HCT116 (cell line): ENCODE measurements at regions not wholly inside any gene's neighbourhood (a gene's known extent, or its start where the extent isn't known, plus 50 kb on each side); places are given as distances from the start of the nearest gene placed in this dataset.

ENCODE experiments used
- CBX3 ChIP-seq: IDR thresholded peaks from 2 replicates; pipeline ENCODE4 v1.6.1; 2012; ENCODE audit warnings: low read depth
- EZH2 ChIP-seq: fragments of 200-600 bp; sonication (generic); IDR thresholded peaks from 2 replicates; pipeline ENCODE4 v1.6.1; 2017; ENCODE audit warnings: antibody characterized with exemption, mixed run types
- EZH2phosphoT487 ChIP-seq: fragments of 200-600 bp; IDR thresholded peaks from 2 replicates; pipeline ENCODE4 v1.6.1; 2018; ENCODE audit warnings: antibody characterized with exemption, borderline replicate concordance
- POLR2AphosphoS5 ChIP-seq: IDR thresholded peaks from 2 replicates; pipeline ENCODE4 v1.6.1; 2011; ENCODE audit warnings: mild to moderate bottlenecking, low read depth, low read length, moderate library complexity
- RAD21 ChIP-seq: IDR thresholded peaks from 2 replicates; pipeline ENCODE4 v1.6.1; 2012; ENCODE audit warnings: low read depth, mild to moderate bottlenecking
- SP1 ChIP-seq: IDR thresholded peaks from 2 replicates; pipeline ENCODE4 v1.6.1; 2012; ENCODE audit warnings: low read depth
- SRF ChIP-seq: IDR thresholded peaks from 2 replicates; pipeline ENCODE4 v1.6.1; 2012; ENCODE audit warnings: low read depth
- TCF7L2 ChIP-seq: IDR thresholded peaks from 2 replicates; pipeline ENCODE4 v1.7.0; 2011; ENCODE audit warnings: borderline replicate concordance, inconsistent platforms; ENCODE audit not compliant: insufficient read depth, insufficient read length; ENCODE audit errors: extremely low read depth
- YY1 ChIP-seq: IDR thresholded peaks from 2 replicates; pipeline ENCODE4 v1.6.1; 2011; ENCODE audit warnings: low read length, low read depth, moderate library complexity, mild to moderate bottlenecking; ENCODE audit not compliant: insufficient replicate concordance; ENCODE audit errors: extremely low read depth
- ZNF274 ChIP-seq: fragments of 200-500 bp; sonication (Bioruptor generic); IDR thresholded peaks from 2 replicates; pipeline ENCODE4 v1.6.1; 2014; ENCODE audit warnings: mild to moderate bottlenecking, low read depth, low read length, inconsistent platforms
- TF ChIP-seq, protein P1 (sequence below), 3 experiments: fragments of 200-600 bp in 1 of 3; sonication (generic) in 1 of 3; IDR thresholded peaks in 2 of 3; conservative IDR thresholded peaks in 1 of 3; 2 replicates each; pipeline ENCODE4 v1.5.1; 2012 to 2017; ENCODE audit warnings: low read depth in 2 of 3, low read length in 2 of 3, antibody characterized with exemption in 1 of 3, borderline replicate concordance in 1 of 3, control low read depth in 1 of 3, mild to moderate bottlenecking in 1 of 3, mixed read lengths in 1 of 3, mixed run types in 1 of 3, moderate library complexity in 1 of 3; ENCODE audit not compliant: insufficient read depth in 1 of 3
- TF ChIP-seq, protein P2 (sequence below): IDR thresholded peaks from 2 replicates; pipeline ENCODE4 v1.6.1; 2012; ENCODE audit warnings: low read depth
- TF ChIP-seq, protein P3 (sequence below): IDR thresholded peaks from 2 replicates; pipeline ENCODE4 v1.6.1; 2011; ENCODE audit warnings: mild to moderate bottlenecking, low read length, moderate library complexity; ENCODE audit not compliant: insufficient replicate concordance; ENCODE audit errors: extremely low read depth

DNA sequence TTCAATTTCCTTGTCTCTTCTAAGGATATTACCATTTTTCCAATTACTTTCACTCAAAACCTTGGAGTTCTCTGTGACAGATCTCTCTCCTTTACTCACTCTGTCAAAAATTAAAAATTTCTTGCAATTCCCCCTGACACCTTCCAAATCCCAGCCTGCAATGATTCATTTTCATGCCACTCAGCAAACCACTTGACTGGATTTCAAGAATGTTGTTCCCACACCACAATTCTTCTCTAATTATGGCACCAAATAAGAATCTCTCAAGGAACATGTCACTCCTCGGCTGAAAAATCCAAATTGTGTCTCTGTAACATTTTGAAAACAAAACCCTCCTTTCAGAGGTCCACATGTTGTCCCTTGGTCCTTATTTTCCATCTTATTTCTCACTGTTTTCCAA is 438.9 kb upstream of the ZP4 start:
- TF ChIP-seq RAD21 (no peak), EZH2 (no peak), TCF7L2 (no peak), YY1 (no peak), ZNF274 (no peak), POLR2AphosphoS5 (no peak), SP1 (no peak), CBX3 (no peak), EZH2phosphoT487 (no peak), SRF (no peak)
- TF ChIP-seq, protein P1, sequence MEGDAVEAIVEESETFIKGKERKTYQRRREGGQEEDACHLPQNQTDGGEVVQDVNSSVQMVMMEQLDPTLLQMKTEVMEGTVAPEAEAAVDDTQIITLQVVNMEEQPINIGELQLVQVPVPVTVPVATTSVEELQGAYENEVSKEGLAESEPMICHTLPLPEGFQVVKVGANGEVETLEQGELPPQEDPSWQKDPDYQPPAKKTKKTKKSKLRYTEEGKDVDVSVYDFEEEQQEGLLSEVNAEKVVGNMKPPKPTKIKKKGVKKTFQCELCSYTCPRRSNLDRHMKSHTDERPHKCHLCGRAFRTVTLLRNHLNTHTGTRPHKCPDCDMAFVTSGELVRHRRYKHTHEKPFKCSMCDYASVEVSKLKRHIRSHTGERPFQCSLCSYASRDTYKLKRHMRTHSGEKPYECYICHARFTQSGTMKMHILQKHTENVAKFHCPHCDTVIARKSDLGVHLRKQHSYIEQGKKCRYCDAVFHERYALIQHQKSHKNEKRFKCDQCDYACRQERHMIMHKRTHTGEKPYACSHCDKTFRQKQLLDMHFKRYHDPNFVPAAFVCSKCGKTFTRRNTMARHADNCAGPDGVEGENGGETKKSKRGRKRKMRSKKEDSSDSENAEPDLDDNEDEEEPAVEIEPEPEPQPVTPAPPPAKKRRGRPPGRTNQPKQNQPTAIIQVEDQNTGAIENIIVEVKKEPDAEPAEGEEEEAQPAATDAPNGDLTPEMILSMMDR (IDR thresholded peaks at IDR 0.05 in 2 of 3, conservative IDR thresholded peaks at IDR 0.05 in 1 of 3; ENCODE audit: borderline replicate concordance in 1 of 3, insufficient read depth in 1 of 3, low read depth in 2 of 3, low read length in 2 of 3): no peak
- TF ChIP-seq, protein P2, sequence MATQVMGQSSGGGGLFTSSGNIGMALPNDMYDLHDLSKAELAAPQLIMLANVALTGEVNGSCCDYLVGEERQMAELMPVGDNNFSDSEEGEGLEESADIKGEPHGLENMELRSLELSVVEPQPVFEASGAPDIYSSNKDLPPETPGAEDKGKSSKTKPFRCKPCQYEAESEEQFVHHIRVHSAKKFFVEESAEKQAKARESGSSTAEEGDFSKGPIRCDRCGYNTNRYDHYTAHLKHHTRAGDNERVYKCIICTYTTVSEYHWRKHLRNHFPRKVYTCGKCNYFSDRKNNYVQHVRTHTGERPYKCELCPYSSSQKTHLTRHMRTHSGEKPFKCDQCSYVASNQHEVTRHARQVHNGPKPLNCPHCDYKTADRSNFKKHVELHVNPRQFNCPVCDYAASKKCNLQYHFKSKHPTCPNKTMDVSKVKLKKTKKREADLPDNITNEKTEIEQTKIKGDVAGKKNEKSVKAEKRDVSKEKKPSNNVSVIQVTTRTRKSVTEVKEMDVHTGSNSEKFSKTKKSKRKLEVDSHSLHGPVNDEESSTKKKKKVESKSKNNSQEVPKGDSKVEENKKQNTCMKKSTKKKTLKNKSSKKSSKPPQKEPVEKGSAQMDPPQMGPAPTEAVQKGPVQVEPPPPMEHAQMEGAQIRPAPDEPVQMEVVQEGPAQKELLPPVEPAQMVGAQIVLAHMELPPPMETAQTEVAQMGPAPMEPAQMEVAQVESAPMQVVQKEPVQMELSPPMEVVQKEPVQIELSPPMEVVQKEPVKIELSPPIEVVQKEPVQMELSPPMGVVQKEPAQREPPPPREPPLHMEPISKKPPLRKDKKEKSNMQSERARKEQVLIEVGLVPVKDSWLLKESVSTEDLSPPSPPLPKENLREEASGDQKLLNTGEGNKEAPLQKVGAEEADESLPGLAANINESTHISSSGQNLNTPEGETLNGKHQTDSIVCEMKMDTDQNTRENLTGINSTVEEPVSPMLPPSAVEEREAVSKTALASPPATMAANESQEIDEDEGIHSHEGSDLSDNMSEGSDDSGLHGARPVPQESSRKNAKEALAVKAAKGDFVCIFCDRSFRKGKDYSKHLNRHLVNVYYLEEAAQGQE: no peak
- TF ChIP-seq, protein P3, sequence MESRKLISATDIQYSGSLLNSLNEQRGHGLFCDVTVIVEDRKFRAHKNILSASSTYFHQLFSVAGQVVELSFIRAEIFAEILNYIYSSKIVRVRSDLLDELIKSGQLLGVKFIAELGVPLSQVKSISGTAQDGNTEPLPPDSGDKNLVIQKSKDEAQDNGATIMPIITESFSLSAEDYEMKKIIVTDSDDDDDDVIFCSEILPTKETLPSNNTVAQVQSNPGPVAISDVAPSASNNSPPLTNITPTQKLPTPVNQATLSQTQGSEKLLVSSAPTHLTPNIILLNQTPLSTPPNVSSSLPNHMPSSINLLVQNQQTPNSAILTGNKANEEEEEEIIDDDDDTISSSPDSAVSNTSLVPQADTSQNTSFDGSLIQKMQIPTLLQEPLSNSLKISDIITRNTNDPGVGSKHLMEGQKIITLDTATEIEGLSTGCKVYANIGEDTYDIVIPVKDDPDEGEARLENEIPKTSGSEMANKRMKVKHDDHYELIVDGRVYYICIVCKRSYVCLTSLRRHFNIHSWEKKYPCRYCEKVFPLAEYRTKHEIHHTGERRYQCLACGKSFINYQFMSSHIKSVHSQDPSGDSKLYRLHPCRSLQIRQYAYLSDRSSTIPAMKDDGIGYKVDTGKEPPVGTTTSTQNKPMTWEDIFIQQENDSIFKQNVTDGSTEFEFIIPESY: no peak
